Heart left ventricle (tissue), 16 donors: ENCODE measurements at regions not wholly inside any gene's neighbourhood (a gene's known extent, or its start where the extent isn't known, plus 50 kb on each side); places are given as distances from the start of the nearest gene placed in this dataset.

ENCODE experiments used
- ATAC-seq, 4 donors: fragments of 200-7000 bp; cut with Tn5 transposase; one replicate each; pipeline ENCODE4 v1.9.1; 2020 to 2022; ENCODE audit warnings: moderate library complexity in 4 of 4, mild to moderate bottlenecking in 3 of 4, moderate number of reproducible peaks in 1 of 4
- DNase-seq, 5 donors: peaks; one replicate each; pipeline ENCODE4 v3.0.0-alpha.2; 2020
- H3K27ac ChIP-seq, 12 donors: fragments of 200-600 bp; sonication (generic) in 4 of 12; one replicate each; pipeline versions ENCODE4 v1.5.0 to v1.8.0; 2016 to 2022; ENCODE audit warnings: mild to moderate bottlenecking in 2 of 12
- H3K27me3 ChIP-seq, 9 donors: fragments of 200-600 bp; sonication (generic) in 2 of 9; one replicate each; pipeline versions ENCODE4 v1.5.1 to v1.8.0; 2016 to 2022; ENCODE audit warnings: mild to moderate bottlenecking in 3 of 9
- H3K36me3 ChIP-seq, 9 donors: fragments of 200-600 bp; sonication (generic) in 2 of 9; one replicate each; pipeline versions ENCODE4 v1.5.0 to v1.8.0; 2018 to 2022; ENCODE audit warnings: mild to moderate bottlenecking in 2 of 9
- H3K4me1 ChIP-seq, 12 donors: fragments of 200-600 bp; sonication (generic) in 4 of 12; one replicate each; pipeline versions ENCODE4 v1.5.0 to v1.8.0; 2016 to 2022; ENCODE audit warnings: mild to moderate bottlenecking in 3 of 12
- H3K4me3 ChIP-seq, 12 donors: fragments of 200-600 bp; sonication (generic) in 4 of 12; one replicate each; pipeline versions ENCODE4 v1.5.0 to v1.8.0; 2017 to 2022; ENCODE audit warnings: mild to moderate bottlenecking in 9 of 12, moderate library complexity in 4 of 12
- H3K9me3 ChIP-seq, 12 donors: fragments of 200-600 bp; sonication (generic) in 4 of 12; one replicate each; pipeline versions ENCODE4 v1.5.0 to v1.8.0; 2016 to 2022; ENCODE audit warnings: mild to moderate bottlenecking in 1 of 12
- CTCF ChIP-seq, 12 donors: fragments of 200-600 bp; sonication (generic) in 4 of 12; IDR thresholded peaks; one replicate each; pipeline versions ENCODE4 v1.5.0 to v1.8.0; 2018 to 2022; ENCODE audit warnings: antibody characterized with exemption in 12 of 12, mild to moderate bottlenecking in 5 of 12
- POLR2A ChIP-seq, 2 donors: fragments of 450-650 bp; IDR thresholded peaks; one replicate each; pipeline ENCODE4 v1.6.1; 2017; ENCODE audit warnings: antibody characterized with exemption in 2 of 2, mild to moderate bottlenecking in 2 of 2, moderate library complexity in 2 of 2
- WGBS, 4 donors: extraction: QIAGEN DNeasy Blood & Tissue Kit in 2 of 4; methylation state at CpG; one replicate each; pipeline versions ENCODE4 v1.1.5 to v1.1.7; 2013 to 2018; 5-methylcytosine and 5-hydroxymethylcytosine counted together
- intact Hi-C, 10 donors: fragments of 100-400 bp; cut with DNase I; formaldehyde crosslinking; loops; one replicate each; pipeline versions ENCODE4 v1.11.1 to v1.14.2; 2022
- donor health status: ischemic (EF 13 %, LVEDD 7.1; RV severe dilation, severe dysfunction).
- donor health status: healthy with polysubstance abuse.
- donor health status: DM: no; HTN: yes; CAD: no.
- donor health status: DM: no; HTN: no; CAD: no.
- donor health status: ischemic (EF 25% LVEDD 6.9; RV normal size, moderate dysfunction).
- donor health status: ischemic (EF 25% LVEDD 5.7; RV mildly dilated, moderate dysfunction).
- donor health status: healthy.
- donor health status: DM: yes; HTN: yes; CAD: no.
- donor health status: ischemic (EF 35%, LVEDD 5.7; RV mildly dilated, moderate dysfunction).
- donor health status: nonischemic (EF 11% LVEDD 7.7; RV severe dilation, severe dysfunction).
- donor health status: DM: yes; HTN: yes; CAD: no.
- donor health status: PGD.
- donor health status: ischemic (EF 29% LVEDD 5.4; RV normal size, mild dysfunction).
- donor health status: nonischemic (EF 23%, LVEDD 6.1; RV moderate dilation, normal function).

DNA sequence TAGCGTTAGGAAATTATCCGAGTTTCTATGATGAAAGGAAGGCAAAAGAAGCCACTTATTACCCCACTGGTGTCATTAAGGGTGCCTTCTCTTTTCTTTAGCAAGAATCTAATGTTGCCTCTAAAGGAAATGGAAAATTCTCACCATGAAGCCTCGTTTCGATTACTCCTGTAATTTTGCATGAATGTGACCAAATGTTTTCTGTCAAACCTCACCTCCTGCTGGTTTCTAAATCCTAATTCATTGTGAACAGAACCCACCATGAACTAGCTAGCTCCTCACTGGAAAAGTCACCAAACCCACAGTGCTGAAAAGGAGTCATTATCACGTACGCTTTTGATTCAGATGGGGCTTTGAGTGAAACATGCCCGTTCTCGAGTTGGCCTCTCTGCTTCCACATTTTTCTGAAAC, 119.9 kb downstream of the COPS8 start:
- H3K36me3 ChIP-seq, result no peaks in the 10 kb centered on the region
- intact Hi-C loops, result loop anchor here in 2 of 10 donors (5.0 kb wide), 2 partner anchors 87 to 107 kb away; no protein-coding TSS in a partner anchor
- H3K4me1 ChIP-seq, result peaks cover 0 to 62% (median 33%) of the 10 kb centered on the region in 12 donors
- DNase-seq, result no peak
- peaks cover 0 to 3% (median 0%) of the 10 kb centered on the region in 9 donors for H3K27me3 ChIP-seq
- H3K9me3 ChIP-seq, result no peaks in the 10 kb centered on the region
- H3K27ac ChIP-seq, result peak overlapping the region in 7 of 12 donors; percentile 12 to 85 (median 69)
- WGBS, 4 donors, result 62 to 65% (median 64%) methylated on average over 8 of the region's 8 CpGs
- ATAC-seq, result no peak
- TF ChIP-seq CTCF (IDR thresholded peaks at IDR 0.05), result no peak
- TF ChIP-seq POLR2A (IDR thresholded peaks at IDR 0.05), result no peak
- no peak overlapping the region for H3K4me3 ChIP-seq

DNA sequence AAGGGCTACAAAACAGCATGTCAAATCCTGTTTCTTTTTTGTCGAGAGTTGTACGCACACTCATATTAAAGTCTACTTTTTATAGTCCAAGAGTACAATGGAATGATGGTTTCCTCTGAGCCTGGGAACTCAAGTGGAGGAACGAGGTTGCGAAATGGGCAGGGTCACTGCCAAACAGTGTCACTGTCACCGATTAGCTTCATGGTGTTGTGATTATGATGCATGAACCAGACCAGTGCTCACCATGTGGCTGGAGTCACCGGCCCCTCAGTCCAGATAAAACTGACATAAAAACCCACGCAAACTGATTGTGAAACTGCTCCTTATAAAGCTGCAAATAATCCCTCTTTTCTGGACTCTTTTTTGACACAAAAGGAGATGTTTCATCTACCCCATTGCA, 122.0 kb downstream of the COPS8 start:
- H3K27me3 ChIP-seq, result peaks cover 0 to 3% (median 0%) of the 10 kb centered on the region in 9 donors
- 26 to 36% (median 34%) methylated on average over 7 of the region's 7 CpGs for WGBS, 4 donors
- H3K4me3 ChIP-seq, result no peak overlapping the region
- peaks cover 0 to 58% (median 31%) of the 10 kb centered on the region in 12 donors for H3K4me1 ChIP-seq
- H3K36me3 ChIP-seq, result no peaks in the 10 kb centered on the region
- DNase-seq (peak; percentile 78 to 92 (median 80)), ATAC-seq (peak; percentile 86 to 91 (median 90))
- TF ChIP-seq CTCF (IDR thresholded peaks at IDR 0.05) (no peak), POLR2A (IDR thresholded peaks at IDR 0.05) (no peak)
- intact Hi-C loops, result loop anchor here in 4 of 10 donors (1.0 to 5.0 kb wide), 5 partner anchors 83 to 107 kb away; no protein-coding TSS in a partner anchor
- no peaks in the 10 kb centered on the region for H3K9me3 ChIP-seq
- peak overlapping the region; percentile 28 to 85 (median 76) for H3K27ac ChIP-seq

DNA sequence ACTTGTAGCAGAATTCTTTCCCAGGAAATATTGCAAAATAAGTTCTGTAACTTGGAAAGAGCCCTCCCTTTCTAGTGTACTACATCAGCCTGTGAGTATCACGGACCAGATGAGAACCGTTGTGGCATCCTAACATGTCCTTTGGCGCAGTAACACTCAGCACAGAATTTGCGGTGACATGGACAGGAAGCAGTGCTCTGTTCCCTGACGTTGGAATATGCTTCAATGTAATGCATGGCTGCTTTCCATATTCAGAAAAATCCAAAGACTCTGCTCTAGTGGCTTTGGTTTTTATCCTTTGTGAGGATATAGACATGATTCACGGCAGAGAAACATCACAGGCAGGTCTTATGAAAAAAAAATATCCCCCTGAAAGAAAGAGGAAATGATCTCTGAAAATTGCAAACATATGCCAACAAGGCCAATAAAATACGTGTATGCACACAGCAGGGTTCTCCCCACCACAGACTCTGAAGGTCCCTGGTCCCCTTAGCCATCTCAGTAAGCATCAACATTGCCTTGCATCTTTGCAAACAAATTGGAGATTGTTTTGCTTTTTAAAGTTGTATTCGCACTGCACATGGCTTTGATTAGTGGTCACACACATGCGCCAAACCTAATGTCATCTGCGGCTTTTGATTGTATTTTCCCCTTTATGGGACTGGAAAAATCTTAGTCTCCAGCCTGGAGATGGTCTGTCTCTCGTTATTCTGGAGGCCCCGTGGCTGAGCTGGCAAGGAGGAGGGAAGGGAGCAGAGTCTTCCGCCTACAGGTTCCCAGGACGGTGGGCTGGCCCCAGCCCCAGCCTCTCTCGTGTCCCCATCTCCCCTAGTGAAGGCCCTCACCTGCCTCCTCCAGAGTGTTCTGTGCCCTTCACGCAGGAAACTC, 122.9 kb downstream of the COPS8 start:
- Histone ChIP-seq H3K27me3 (peaks cover 0 to 3% (median 0%) of the 10 kb centered on the region in 9 donors), H3K27ac (peak overlapping the region; percentile 28 to 82 (median 74)), H3K4me1 (peaks cover 0 to 62% (median 31%) of the 10 kb centered on the region in 12 donors), H3K4me3 (no peak overlapping the region), H3K36me3 (no peaks in the 10 kb centered on the region), H3K9me3 (no peaks in the 10 kb centered on the region)
- intact Hi-C loops, result loop anchor here in 3 of 10 donors (2.0 to 5.0 kb wide), 4 partner anchors 82 to 106 kb away; no protein-coding TSS in a partner anchor
- DNase-seq, result no peak
- TF ChIP-seq POLR2A (IDR thresholded peaks at IDR 0.05), result no peak
- WGBS, 4 donors, result 64 to 79% (median 70%) methylated on average over 16 of the region's 16 CpGs
- ATAC-seq, result peak; percentile 33 to 62 (median 54)

DNA sequence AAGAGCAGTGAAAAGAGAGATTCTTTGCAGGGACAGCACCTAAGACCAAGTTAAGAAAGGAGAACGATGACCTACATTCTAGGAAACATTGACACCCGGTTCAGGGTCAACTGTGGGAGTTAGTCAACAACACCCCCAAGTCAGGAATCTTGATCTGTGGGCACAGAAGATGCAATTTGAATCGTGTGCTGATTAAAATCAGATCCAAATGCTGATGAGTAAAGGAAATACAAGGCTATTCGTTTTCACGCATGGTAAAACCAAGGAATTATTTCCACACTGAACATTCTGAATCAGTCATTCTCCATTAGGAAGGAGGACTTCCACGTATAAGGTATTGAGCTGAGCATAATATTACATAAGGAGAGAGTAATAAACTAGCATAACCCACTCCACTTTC, 124.2 kb downstream of the COPS8 start:
- intact Hi-C loops, result loop anchor here in 3 of 10 donors (2.0 to 5.0 kb wide), 4 partner anchors 81 to 105 kb away; no protein-coding TSS in a partner anchor
- no peak overlapping the region for H3K4me3 ChIP-seq
- ATAC-seq (no peak), DNase-seq (no peak)
- peak overlapping the region in 6 of 12 donors; percentile 69 to 82 (median 75) for H3K27ac ChIP-seq
- peaks cover 0 to 69% (median 29%) of the 10 kb centered on the region in 12 donors for H3K4me1 ChIP-seq
- TF ChIP-seq POLR2A (IDR thresholded peaks at IDR 0.05), result no peak
- TF ChIP-seq CTCF (IDR thresholded peaks at IDR 0.05), result no peak
- no peaks in the 10 kb centered on the region for H3K9me3 ChIP-seq
- peaks cover 0 to 3% (median 0%) of the 10 kb centered on the region in 9 donors for H3K27me3 ChIP-seq
- no peaks in the 10 kb centered on the region for H3K36me3 ChIP-seq
- WGBS, 4 donors, result 86 to 92% (median 91%) methylated on average over 6 of the region's 6 CpGs
